Stimulated activated naive CD8-positive, alpha-beta T cell treated with anti-CD3 and anti-CD28 coated beads, Interleukin-15, Interleukin-2, amounts not matched to agents 100 U/mL and 50 U/mL, for 24 hours (primary cell): ENCODE measurements at regions not wholly inside any gene's neighbourhood (a gene's known extent, or its start where the extent isn't known, plus 50 kb on each side); places are given as distances from the start of the nearest gene placed in this dataset.
"Not testable (repeated sequence)": the region's sequence is repeated elsewhere in the genome, so short reads cannot be mapped to it uniquely, and the experiment has no call there.

Experiments
- ATAC-seq: fragments of 150-1000 bp; cut with Tn5 transposase; one replicate; pipeline ENCODE4 v1.10.0; 2021
- DNase-seq: peaks from one replicate; pipeline ENCODE4 v3.0.0; 2021

GRCh38 chr7:68244389-68244788 lies 1247.8 kb downstream of the TYW1 start:
- no peak for DNase-seq
- no peak for ATAC-seq

GRCh38 chr7:68245688-68246087 lies 1249.1 kb downstream of the TYW1 start:
- DNase-seq (no peak), ATAC-seq (no peak)

- DNase-seq (no peak), ATAC-seq (no peak)
These were observed 1249.6 kb downstream of the TYW1 start for GRCh38 chr7:68246189-68246633.

- ATAC-seq (no peak), DNase-seq (no peak)
These were observed 1250.5 kb downstream of the TYW1 start for GRCh38 chr7:68247126-68247525.

- ATAC-seq (no peak), DNase-seq (no peak)
These were observed 1250.9 kb downstream of the TYW1 start for GRCh38 chr7:68247571-68247970.

- no peak for ATAC-seq
- DNase-seq, result no peak
These were observed 1252.3 kb downstream of the TYW1 start for GRCh38 chr7:68248973-68249372.

GRCh38 chr7:68249611-68250010 lies 1253.0 kb downstream of the TYW1 start:
- DNase-seq, result no peak
- no peak for ATAC-seq

GRCh38 chr7:68250143-68250542 lies 1253.5 kb downstream of the TYW1 start:
- DNase-seq, result no peak
- no peak for ATAC-seq

GRCh38 chr7:68254815-68255214 lies 1258.2 kb downstream of the TYW1 start:
- ATAC-seq, DNase-seq: not testable (repeated sequence)

GRCh38 chr7:68256295-68256694 lies 1259.7 kb downstream of the TYW1 start:
- ATAC-seq (no peak), DNase-seq (no peak)

- ATAC-seq (no peak), DNase-seq (no peak)
These were observed 1262.0 kb downstream of the TYW1 start for GRCh38 chr7:68258609-68259008.

GRCh38 chr7:68265258-68265657 lies 1268.6 kb downstream of the TYW1 start:
- ATAC-seq, result no peak
- DNase-seq, result no peak

GRCh38 chr7:68266004-68266579 lies 1269.5 kb downstream of the TYW1 start:
- DNase-seq (no peak), ATAC-seq (no peak)

GRCh38 chr7:68267486-68267885 lies 1270.9 kb downstream of the TYW1 start:
- ATAC-seq (no peak), DNase-seq (no peak)

- ATAC-seq, result no peak
- DNase-seq, result no peak
These were observed 1272.8 kb downstream of the TYW1 start for GRCh38 chr7:68269405-68269804.

GRCh38 chr7:68272507-68272906 lies 1275.9 kb downstream of the TYW1 start:
- DNase-seq (no peak), ATAC-seq (no peak)

- ATAC-seq (no peak), DNase-seq (no peak)
These were observed 1280.1 kb downstream of the TYW1 start for GRCh38 chr7:68276725-68277124.

- ATAC-seq, result no peak
- DNase-seq, result no peak
These were observed 1283.3 kb downstream of the TYW1 start for GRCh38 chr7:68279827-68280400.

GRCh38 chr7:68280931-68281330 lies 1284.3 kb downstream of the TYW1 start:
- no peak for DNase-seq
- ATAC-seq, result no peak

- DNase-seq (no peak), ATAC-seq (no peak)
These were observed 1291.5 kb downstream of the TYW1 start for GRCh38 chr7:68288144-68288593.

- ATAC-seq, result no peak
- no peak for DNase-seq
These were observed 1295.1 kb downstream of the TYW1 start for GRCh38 chr7:68291710-68292109.

- DNase-seq, result no peak
- no peak for ATAC-seq
These were observed 1298.8 kb downstream of the TYW1 start for GRCh38 chr7:68295386-68295785.

- ATAC-seq, result no peak
These were observed 1293.7 kb upstream of the AUTS2 start for GRCh38 chr7:68304536-68304935.

GRCh38 chr7:68306692-68307107 lies 1291.6 kb upstream of the AUTS2 start:
- DNase-seq, result no peak
- ATAC-seq, result no peak

More at GRCh38 chr7:68304536-68304935, 1293.7 kb upstream of the AUTS2 start:
- no peak for DNase-seq
